GM12878 (cell line): ENCODE measurements at regions not wholly inside any gene's neighbourhood (a gene's known extent, or its start where the extent isn't known, plus 50 kb on each side); places are given as distances from the start of the nearest gene placed in this dataset.
"Not testable (repeated sequence)": the region's sequence is repeated elsewhere in the genome, so short reads cannot be mapped to it uniquely, and the experiment has no call there.

Experiments used
- ATAC-seq: fragments of 200-7000 bp; cut with Tn5 transposase; 3 replicates; pipeline ENCODE4 v1.9.1; 2020; ENCODE audit warnings: mild to moderate bottlenecking, moderate library complexity
- BruUV-seq: library from RNA; stranded (reverse); fragments of 400-500 nt; replicated peaks from 2 replicates; lab custom pipeline; 2021; lab: Mats Ljungman, UMichigan
- CTCF ChIA-PET: fragments of 300-600 bp; sonication (Branson Sonifier 250); formaldehyde crosslinking; extraction: SDS; loops from one replicate; lab custom pipeline; 2021; ENCODE audit warnings: inconsistent platforms; lab: Yijun Ruan, JAX
- POLR2A ChIA-PET: fragments of 350-600 bp; formaldehyde crosslinking; extraction: SDS; loops from one replicate; lab custom pipeline; 2021; ENCODE audit warnings: inconsistent platforms; lab: Charles Lee
- RAD21 ChIA-PET: fragments of 300-600 bp; sonication (Branson Sonifier 250); formaldehyde crosslinking; loops from one replicate; lab custom pipeline; 2023; ENCODE audit warnings: antibody characterized with exemption; ENCODE audit not compliant: unreplicated experiment; lab: Charles Lee
- SMC1A ChIA-PET: fragments of 300-600 bp; sonication (Branson Sonifier 250); formaldehyde crosslinking; loops from one replicate; lab custom pipeline; 2023; ENCODE audit not compliant: unreplicated experiment, uncharacterized antibody; lab: Charles Lee
- DNase-seq: peaks from one replicate; pipeline ENCODE4 v3.0.0-alpha.2; 2011; ENCODE audit warnings: low read depth, low spot score
- FAIRE-seq: peaks from 3 replicates; lab custom pipeline; 2011; peaks lifted over from hg19 to GRCh38; lab: Jason Lieb, UNC
- H2AFZ ChIP-seq: 2 replicates; pipeline ENCODE4 v1.6.0; 2011; ENCODE audit warnings: low read depth, low read length, control low read depth; ENCODE audit not compliant: control insufficient read depth
- H3K27ac ChIP-seq: 2 replicates; pipeline ENCODE4 v1.5.1; 2011; ENCODE audit warnings: control low read depth; ENCODE audit not compliant: control insufficient read depth, insufficient read depth
- H3K27me3 ChIP-seq, 2 experiments: replicated peaks in 1 of 2; 2 replicates each; pipeline versions ENCODE4 v1.6.0 to v1.6.1; 2011; ENCODE audit warnings: low read length in 1 of 2; ENCODE audit not compliant: control insufficient read depth in 2 of 2, insufficient read depth in 2 of 2
- H3K36me3 ChIP-seq, 2 experiments: 2 replicates each; pipeline ENCODE4 v1.5.1; 2011; ENCODE audit warnings: low read length in 1 of 2; ENCODE audit not compliant: control insufficient read depth in 2 of 2, insufficient read depth in 2 of 2
- H3K4me1 ChIP-seq: 2 replicates; pipeline ENCODE4 v1.6.1; 2011; ENCODE audit warnings: mild to moderate bottlenecking, low read length, moderate library complexity, mixed read lengths; ENCODE audit not compliant: control insufficient read depth, insufficient read depth
- H3K4me2 ChIP-seq: 2 replicates; pipeline ENCODE4 v1.6.0; 2011; ENCODE audit warnings: control low read depth; ENCODE audit not compliant: control insufficient read depth, insufficient read depth
- H3K4me3 ChIP-seq: fragments of 200-600 bp; sonication (generic); 2 replicates; pipeline ENCODE4 v1.5.1; 2016
- H3K79me2 ChIP-seq: 2 replicates; pipeline ENCODE4 v1.6.0; 2011; ENCODE audit warnings: low read length; ENCODE audit not compliant: control insufficient read depth, insufficient read depth
- H3K9ac ChIP-seq: 2 replicates; pipeline ENCODE4 v1.8.0; 2011; ENCODE audit warnings: low read length, control low read depth, mixed read lengths; ENCODE audit not compliant: control insufficient read depth, insufficient read depth
- H3K9me3 ChIP-seq: replicated peaks from 3 replicates; pipeline ENCODE4 v1.5.1; 2011; ENCODE audit warnings: mild to moderate bottlenecking, low read length; ENCODE audit not compliant: control insufficient read depth, insufficient read depth
- H4K20me1 ChIP-seq: 2 replicates; pipeline ENCODE4 v1.6.0; 2011; ENCODE audit not compliant: control insufficient read depth, insufficient read depth
- HCFC1 ChIP-seq: fragments of 150-350 bp; IDR thresholded peaks from 2 replicates; pipeline ENCODE4 v1.6.1; 2014; ENCODE audit warnings: low read length
- MTA3 ChIP-seq: IDR thresholded peaks from 2 replicates; pipeline ENCODE4 v1.6.1; 2012; ENCODE audit warnings: low read length, inconsistent platforms, borderline replicate concordance
- WGBS: methylation state at CpG from one replicate; pipeline ENCODE4 v1.1.6; 2016; ENCODE audit warnings: low lambda C conversion rate; ENCODE audit not compliant: insufficient replicate concordance, insufficient coverage; ENCODE audit errors: missing lambda C conversion rate; 5-methylcytosine and 5-hydroxymethylcytosine counted together
- in situ Hi-C: fragments of 300-500 bp; cut with MboI; formaldehyde crosslinking; loops from 9 replicates; pipeline ENCODE4 v1.14.3; 2018; ENCODE audit warnings: mixed read lengths
- intact Hi-C: fragments of 100-400 bp; cut with micrococcal nuclease; formaldehyde crosslinking; loops from one replicate; pipeline ENCODE4 v1.14.2; 2022; ENCODE audit not compliant: unreplicated experiment

DNA sequence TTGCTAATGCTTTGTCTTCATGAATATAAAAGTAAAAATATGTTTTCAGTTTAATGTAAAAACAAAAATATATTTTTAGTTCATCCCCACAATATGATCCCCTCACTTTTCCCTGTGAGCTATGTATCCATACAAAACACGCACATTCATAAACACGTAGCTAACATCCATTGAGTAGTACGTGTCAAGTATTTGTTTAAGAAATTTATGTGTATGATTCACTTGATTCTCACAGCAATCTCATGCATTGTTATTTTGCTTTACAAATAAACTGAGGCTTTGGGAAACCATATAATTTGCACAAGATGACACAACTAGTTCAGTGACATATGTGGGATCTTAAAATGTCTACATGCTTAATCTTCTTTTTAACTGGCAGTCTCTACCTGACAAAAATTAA is 329.6 kb upstream of the SEMA3C start:
- TF ChIP-seq HCFC1: no peak
- Histone ChIP-seq H3K4me2 (no peak overlapping the region), H3K79me2 (no peaks in the 10 kb centered on the region), H3K9ac (no peak overlapping the region), H3K27ac (no peak overlapping the region), H2AFZ (no peak overlapping the region), H3K27me3 (no peaks in the 10 kb centered on the region), H3K9me3 (no peaks in the 10 kb centered on the region), H3K4me1 (no peaks in the 10 kb centered on the region), H3K36me3 (no peaks in the 10 kb centered on the region), H3K4me3 (no peak overlapping the region), H4K20me1 (no peaks in the 10 kb centered on the region)
- CTCF ChIA-PET: no interaction called here
- in situ Hi-C loops: no loop called here
- DNase-seq (no peak), FAIRE-seq (no peak), ATAC-seq (no peak)
- RAD21 ChIA-PET: no interaction called here
- 22% methylated on average over 3 of the region's 3 CpGs for WGBS
- POLR2A ChIA-PET: no interaction called here
- SMC1A ChIA-PET: no interaction called here
- no TSS peak for BruUV-seq
- intact Hi-C loops: no loop called here

DNA sequence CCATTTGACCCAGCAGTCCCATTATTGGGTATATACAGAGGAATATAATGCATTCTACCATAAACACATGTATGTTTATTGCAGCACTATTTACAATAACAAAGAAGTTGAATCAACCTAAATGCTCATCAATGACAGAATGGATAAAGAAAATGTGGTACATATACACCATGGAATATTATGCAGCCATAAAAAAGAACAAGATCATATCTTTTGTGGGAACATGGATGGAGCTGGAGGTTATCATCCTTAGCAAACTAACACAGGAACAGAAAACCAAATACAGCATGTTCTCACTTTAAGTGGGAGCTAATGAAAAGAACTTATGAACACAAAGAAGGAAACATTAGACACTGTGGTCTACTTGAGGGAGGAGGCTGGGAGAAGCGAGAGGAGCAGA is 328.5 kb upstream of the SEMA3C start:
- H3K36me3 ChIP-seq, H2AFZ ChIP-seq, intact Hi-C loops, H3K9ac ChIP-seq, H4K20me1 ChIP-seq, CTCF ChIA-PET, RAD21 ChIA-PET, H3K4me2 ChIP-seq, H3K4me1 ChIP-seq, DNase-seq, H3K9me3 ChIP-seq, SMC1A ChIA-PET, FAIRE-seq, H3K79me2 ChIP-seq, in situ Hi-C loops, ATAC-seq, POLR2A ChIA-PET, H3K27me3 ChIP-seq, H3K4me3 ChIP-seq, BruUV-seq, H3K27ac ChIP-seq: not testable (repeated sequence)
- 0% methylated on average over 1 of the region's 1 CpG for WGBS

DNA sequence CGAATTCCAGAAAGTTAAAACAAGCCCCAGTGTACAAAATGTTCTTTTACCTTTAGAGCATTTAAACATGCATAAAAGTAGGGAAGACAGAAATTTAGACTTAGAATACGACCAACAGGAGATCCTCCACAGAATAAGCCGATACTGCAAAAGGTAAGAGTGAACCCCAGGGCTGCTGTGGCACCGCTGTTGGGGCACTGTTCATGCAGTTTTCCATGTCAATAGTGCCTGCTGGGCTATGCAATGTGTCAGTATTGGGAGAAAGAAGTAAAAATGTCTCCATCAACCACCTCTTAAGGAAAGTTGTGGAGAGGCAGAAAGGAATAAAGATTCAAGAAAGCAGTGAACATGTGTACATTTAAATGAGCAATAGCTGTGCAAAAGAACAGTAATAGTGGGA is 326.5 kb upstream of the SEMA3C start:
- no peak overlapping the region for H3K4me3 ChIP-seq

More for the DNA sequence above, 326.5 kb upstream of the SEMA3C start:
- RAD21 ChIA-PET: no interaction called here
- no TSS peak for BruUV-seq
- FAIRE-seq (no peak), ATAC-seq (no peak), DNase-seq (no peak)
- 15% methylated on average over 4 of the region's 4 CpGs for WGBS
- Histone ChIP-seq H3K27ac (no peak overlapping the region), H3K36me3 (no peaks in the 10 kb centered on the region), H3K9ac (no peak overlapping the region), H2AFZ (no peak overlapping the region), H3K4me2 (no peak overlapping the region), H3K27me3 (no peaks in the 10 kb centered on the region), H3K9me3 (no peaks in the 10 kb centered on the region), H4K20me1 (no peaks in the 10 kb centered on the region), H3K4me1 (no peaks in the 10 kb centered on the region), H3K79me2 (no peaks in the 10 kb centered on the region)
- CTCF ChIA-PET: no interaction called here
- in situ Hi-C loops (no loop called here), intact Hi-C loops (no loop called here)
- no peak for TF ChIP-seq MTA3
- SMC1A ChIA-PET: no interaction called here
- POLR2A ChIA-PET: no interaction called here
